ENCODE measurements at regions not wholly inside any gene's neighbourhood (a gene's known extent, or its start where the extent isn't known, plus 50 kb on each side); places are given as distances from the start of the nearest gene placed in this dataset.

- no peak for TF ChIP-seq POLR2A (IDR thresholded peaks at IDR 0.05)
- TF ChIP-seq CTCF (IDR thresholded peaks at IDR 0.05): no peak
These were observed 822.8 kb downstream of the BRINP3 start for GRCh38 chr1:189654906-189655305.

Measured in body of pancreas (tissue), 4 donors.